ENCODE measurements at regions not wholly inside any gene's neighbourhood (a gene's known extent, or its start where the extent isn't known, plus 50 kb on each side); places are given as distances from the start of the nearest gene placed in this dataset.

DNA sequence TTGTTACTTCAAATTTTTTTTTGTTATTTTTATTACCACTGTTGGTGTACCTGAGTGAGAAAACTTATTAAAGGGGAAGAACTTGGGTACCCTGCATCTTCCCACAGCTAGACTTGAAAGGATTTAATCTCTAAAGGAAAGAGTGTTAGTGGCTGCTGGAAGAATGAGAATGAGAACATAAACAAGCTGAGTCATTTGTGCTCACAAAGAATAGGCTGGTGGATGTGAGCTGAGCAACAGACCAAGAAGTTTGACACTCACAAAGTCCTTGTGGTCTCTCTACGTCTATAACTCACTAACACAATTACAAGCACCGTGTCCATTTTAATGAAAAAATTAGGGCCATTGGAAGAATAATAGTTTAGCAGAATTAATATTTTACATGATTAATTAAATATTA, 217.6 kb upstream of the ANO5 start:
- ChIA-PET CTCF (ENCODE audit: low intra/inter-chr PET ratio) (no interaction called here), POLR2A (no interaction called here)
- BruUV-seq (replicated peaks) = no TSS peak
- no peaks in the 10 kb centered on the region for H3K9me3 ChIP-seq (replicated peaks; ENCODE audit: control insufficient read depth, insufficient read depth, low read depth, low read length)
- H3K4me2 ChIP-seq (ENCODE audit: insufficient read depth, low read length) = no peak overlapping the region
- TF ChIP-seq, protein P1, sequence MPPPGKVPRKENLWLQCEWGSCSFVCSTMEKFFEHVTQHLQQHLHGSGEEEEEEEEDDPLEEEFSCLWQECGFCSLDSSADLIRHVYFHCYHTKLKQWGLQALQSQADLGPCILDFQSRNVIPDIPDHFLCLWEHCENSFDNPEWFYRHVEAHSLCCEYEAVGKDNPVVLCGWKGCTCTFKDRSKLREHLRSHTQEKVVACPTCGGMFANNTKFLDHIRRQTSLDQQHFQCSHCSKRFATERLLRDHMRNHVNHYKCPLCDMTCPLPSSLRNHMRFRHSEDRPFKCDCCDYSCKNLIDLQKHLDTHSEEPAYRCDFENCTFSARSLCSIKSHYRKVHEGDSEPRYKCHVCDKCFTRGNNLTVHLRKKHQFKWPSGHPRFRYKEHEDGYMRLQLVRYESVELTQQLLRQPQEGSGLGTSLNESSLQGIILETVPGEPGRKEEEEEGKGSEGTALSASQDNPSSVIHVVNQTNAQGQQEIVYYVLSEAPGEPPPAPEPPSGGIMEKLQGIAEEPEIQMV (tag; conservative IDR thresholded peaks at IDR 0.05; ENCODE audit: low read depth) = no peak
- intact Hi-C loops (cut with micrococcal nuclease) = no loop called here
- H2AFZ ChIP-seq (ENCODE audit: low read depth, low read length) = no peak overlapping the region
- H3K9me1 ChIP-seq (ENCODE audit: control insufficient read depth, insufficient read depth, low read length) = no peaks in the 10 kb centered on the region
- FAIRE-seq (no peak), ATAC-seq (no peak), DNase-seq (ENCODE audit: extremely low read depth in 1 of 4, low spot score in 3 of 4) (no peak)
- in situ Hi-C loops (cut with MboI) = no loop called here
- no peak overlapping the region for H3K9ac ChIP-seq (ENCODE audit: insufficient read depth in 1 of 2, low read depth in 2 of 2, low read length in 2 of 2)
- H3K79me2 ChIP-seq (ENCODE audit: control insufficient read depth, insufficient read depth, low read length) = no peaks in the 10 kb centered on the region
- no peaks in the 10 kb centered on the region for H3K36me3 ChIP-seq (ENCODE audit: control insufficient read depth, insufficient read depth, low read length)
- H3K4me3 ChIP-seq = no peak overlapping the region
- H4K20me1 ChIP-seq (replicated peaks; ENCODE audit: control insufficient read depth, insufficient read depth, low read length) = no peaks in the 10 kb centered on the region
- H3K27ac ChIP-seq (ENCODE audit: extremely low read depth, low read depth, low read length) = no peak overlapping the region
- H3K4me1 ChIP-seq (replicated peaks in 1 of 2; ENCODE audit: control insufficient read depth in 2 of 2, insufficient read depth in 2 of 2, low read length in 2 of 2) = no peaks in the 10 kb centered on the region
- 0% methylated on average over 2 of the region's 2 CpGs for WGBS (ENCODE audit: insufficient coverage, low coverage, missing lambda C conversion rate)
- no peaks in the 10 kb centered on the region for H3K27me3 ChIP-seq (ENCODE audit: control insufficient read depth in 2 of 2, insufficient read depth in 2 of 2, low read length in 2 of 2)

DNA sequence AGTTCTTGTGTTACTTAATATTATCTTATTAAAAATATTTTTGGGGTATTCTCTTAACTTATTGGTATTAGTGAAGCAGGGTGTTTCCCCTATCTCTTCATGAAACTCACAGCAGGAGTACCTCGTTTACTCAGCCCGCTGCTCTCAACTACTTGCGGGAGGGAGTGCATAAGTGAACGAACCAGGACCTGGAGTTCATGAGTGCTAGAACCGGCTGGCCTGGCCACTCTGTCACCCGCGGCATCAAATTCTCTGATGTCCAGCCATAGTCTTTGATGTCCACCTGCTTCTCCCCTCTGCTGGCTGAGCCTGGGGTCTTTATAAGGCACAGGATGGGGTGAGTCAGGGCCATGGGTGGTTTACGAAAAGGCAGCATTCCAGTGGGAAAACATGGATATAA, 216.7 kb upstream of the ANO5 start:
- H3K79me2 ChIP-seq (ENCODE audit: control insufficient read depth, insufficient read depth, low read length) = no peaks in the 10 kb centered on the region
- H3K36me3 ChIP-seq (ENCODE audit: control insufficient read depth, insufficient read depth, low read length) = no peaks in the 10 kb centered on the region
- no TSS peak for BruUV-seq (replicated peaks)
- no peak overlapping the region for H3K9ac ChIP-seq (ENCODE audit: insufficient read depth in 1 of 2, low read depth in 2 of 2, low read length in 2 of 2)
- H3K27ac ChIP-seq (ENCODE audit: extremely low read depth, low read depth, low read length) = no peak overlapping the region
- no peak overlapping the region for H3K4me2 ChIP-seq (ENCODE audit: insufficient read depth, low read length)
- H4K20me1 ChIP-seq (replicated peaks; ENCODE audit: control insufficient read depth, insufficient read depth, low read length) = no peaks in the 10 kb centered on the region
- DNase-seq (ENCODE audit: extremely low read depth in 1 of 4, low spot score in 3 of 4) (no peak), ATAC-seq (no peak), FAIRE-seq (no peak)
- H2AFZ ChIP-seq (ENCODE audit: low read depth, low read length) = no peak overlapping the region
- H3K9me1 ChIP-seq (ENCODE audit: control insufficient read depth, insufficient read depth, low read length) = no peaks in the 10 kb centered on the region
- H3K9me3 ChIP-seq (replicated peaks; ENCODE audit: control insufficient read depth, insufficient read depth, low read depth, low read length) = no peaks in the 10 kb centered on the region
- TF ChIP-seq BRD4 (IDR thresholded peaks at IDR 0.05) (no peak), CHD2 (IDR thresholded peaks at IDR 0.05; ENCODE audit: low read depth, low read length) (no peak), POLR2G (IDR thresholded peaks at IDR 0.05; ENCODE audit: low read depth, low read length) (no peak), ARID1B (IDR thresholded peaks at IDR 0.05) (no peak), TRIM24 (IDR thresholded peaks at IDR 0.05) (no peak), SAFB2 (IDR thresholded peaks at IDR 0.05; ENCODE audit: borderline replicate concordance, low read depth, low read length, severe bottlenecking) (no peak), ZNF324 (CRISPR knock-in tag; IDR thresholded peaks at IDR 0.05) (no peak), HLTF (IDR thresholded peaks at IDR 0.05) (no peak), RBFOX2 (IDR thresholded peaks at IDR 0.05; ENCODE audit: low read depth, low read length) (no peak), TCF7 (IDR thresholded peaks at IDR 0.05; ENCODE audit: borderline replicate concordance) (no peak)
- CTCF ChIA-PET (ENCODE audit: low intra/inter-chr PET ratio) = no interaction called here
- WGBS (ENCODE audit: insufficient coverage, low coverage, missing lambda C conversion rate) = 0% methylated on average over 8 of the region's 8 CpGs
- in situ Hi-C loops (cut with MboI) = no loop called here
- H3K4me1 ChIP-seq (replicated peaks in 1 of 2; ENCODE audit: control insufficient read depth in 2 of 2, insufficient read depth in 2 of 2, low read length in 2 of 2) = no peaks in the 10 kb centered on the region
- intact Hi-C loops (cut with micrococcal nuclease) = no loop called here
- POLR2A ChIA-PET = no interaction called here
- no peak overlapping the region for H3K4me3 ChIP-seq
- H3K27me3 ChIP-seq (ENCODE audit: control insufficient read depth in 2 of 2, insufficient read depth in 2 of 2, low read length in 2 of 2) = no peaks in the 10 kb centered on the region
